ENCODE measurements at regions not wholly inside any gene's neighbourhood (a gene's known extent, or its start where the extent isn't known, plus 50 kb on each side); places are given as distances from the start of the nearest gene placed in this dataset.

DNA sequence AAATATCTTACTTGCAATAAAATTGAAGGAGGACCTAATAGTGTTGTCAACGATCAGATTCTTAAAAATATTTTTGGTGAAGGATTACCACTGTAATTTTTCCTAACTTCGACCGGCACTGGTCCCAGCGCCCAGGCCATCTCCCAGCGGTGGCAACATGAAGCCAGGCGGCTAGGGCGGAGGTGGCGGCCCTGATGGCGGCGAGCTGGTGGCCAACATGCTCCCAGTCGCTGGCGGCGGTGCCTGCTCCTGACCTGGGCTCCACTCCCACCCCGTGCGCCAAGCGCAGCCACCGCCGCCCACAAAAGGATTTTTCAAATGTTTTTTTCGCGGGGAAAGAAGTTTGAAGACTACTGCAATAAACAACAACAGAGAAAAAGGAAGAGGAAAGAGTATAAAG, 56.5 kb upstream of the B3GALNT1 start:
- TF ChIP-seq, protein P1, sequence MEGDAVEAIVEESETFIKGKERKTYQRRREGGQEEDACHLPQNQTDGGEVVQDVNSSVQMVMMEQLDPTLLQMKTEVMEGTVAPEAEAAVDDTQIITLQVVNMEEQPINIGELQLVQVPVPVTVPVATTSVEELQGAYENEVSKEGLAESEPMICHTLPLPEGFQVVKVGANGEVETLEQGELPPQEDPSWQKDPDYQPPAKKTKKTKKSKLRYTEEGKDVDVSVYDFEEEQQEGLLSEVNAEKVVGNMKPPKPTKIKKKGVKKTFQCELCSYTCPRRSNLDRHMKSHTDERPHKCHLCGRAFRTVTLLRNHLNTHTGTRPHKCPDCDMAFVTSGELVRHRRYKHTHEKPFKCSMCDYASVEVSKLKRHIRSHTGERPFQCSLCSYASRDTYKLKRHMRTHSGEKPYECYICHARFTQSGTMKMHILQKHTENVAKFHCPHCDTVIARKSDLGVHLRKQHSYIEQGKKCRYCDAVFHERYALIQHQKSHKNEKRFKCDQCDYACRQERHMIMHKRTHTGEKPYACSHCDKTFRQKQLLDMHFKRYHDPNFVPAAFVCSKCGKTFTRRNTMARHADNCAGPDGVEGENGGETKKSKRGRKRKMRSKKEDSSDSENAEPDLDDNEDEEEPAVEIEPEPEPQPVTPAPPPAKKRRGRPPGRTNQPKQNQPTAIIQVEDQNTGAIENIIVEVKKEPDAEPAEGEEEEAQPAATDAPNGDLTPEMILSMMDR (optimal IDR thresholded peaks at IDR 0.05 in 1 of 3, IDR thresholded peaks at IDR 0.05 in 1 of 3, conservative IDR thresholded peaks at IDR 0.05 in 1 of 3; ENCODE audit: extremely low read depth in 1 of 3, insufficient read depth in 2 of 3, low read length in 3 of 3), result no peak
- TF ChIP-seq EZH2 (IDR thresholded peaks at IDR 0.05; ENCODE audit: low read length), result no peak
